ENCODE measurements at regions not wholly inside any gene's neighbourhood (a gene's known extent, or its start where the extent isn't known, plus 50 kb on each side); places are given as distances from the start of the nearest gene placed in this dataset.

GRCh38 chr16:85495823-85496538 is 117.1 kb upstream of the GSE1 start:
- TF ChIP-seq EP300 (conservative IDR thresholded peaks at IDR 0.05; ENCODE audit: poor library complexity, severe bottlenecking) (no peak), EZH2 (IDR thresholded peaks at IDR 0.05; ENCODE audit: borderline replicate concordance, insufficient read depth, low read length, poor library complexity, severe bottlenecking) (no peak), REST (IDR thresholded peaks at IDR 0.05; ENCODE audit: borderline replicate concordance) (no peak), POLR2AphosphoS5 (IDR thresholded peaks at IDR 0.05) (no peak), CTCF (IDR thresholded peaks at IDR 0.05; ENCODE audit: poor library complexity, severe bottlenecking) (no peak), RAD21 (conservative IDR thresholded peaks at IDR 0.05) (no peak), TAF1 (IDR thresholded peaks at IDR 0.05; ENCODE audit: low read depth) (no peak), MXI1 (conservative IDR thresholded peaks at IDR 0.05; ENCODE audit: poor library complexity, severe bottlenecking) (no peak), SMC3 (conservative IDR thresholded peaks at IDR 0.05; ENCODE audit: poor library complexity) (no peak)
- no peaks in the 10 kb centered on the region for H4K20me1 ChIP-seq (ENCODE audit: insufficient read depth)

DNA sequence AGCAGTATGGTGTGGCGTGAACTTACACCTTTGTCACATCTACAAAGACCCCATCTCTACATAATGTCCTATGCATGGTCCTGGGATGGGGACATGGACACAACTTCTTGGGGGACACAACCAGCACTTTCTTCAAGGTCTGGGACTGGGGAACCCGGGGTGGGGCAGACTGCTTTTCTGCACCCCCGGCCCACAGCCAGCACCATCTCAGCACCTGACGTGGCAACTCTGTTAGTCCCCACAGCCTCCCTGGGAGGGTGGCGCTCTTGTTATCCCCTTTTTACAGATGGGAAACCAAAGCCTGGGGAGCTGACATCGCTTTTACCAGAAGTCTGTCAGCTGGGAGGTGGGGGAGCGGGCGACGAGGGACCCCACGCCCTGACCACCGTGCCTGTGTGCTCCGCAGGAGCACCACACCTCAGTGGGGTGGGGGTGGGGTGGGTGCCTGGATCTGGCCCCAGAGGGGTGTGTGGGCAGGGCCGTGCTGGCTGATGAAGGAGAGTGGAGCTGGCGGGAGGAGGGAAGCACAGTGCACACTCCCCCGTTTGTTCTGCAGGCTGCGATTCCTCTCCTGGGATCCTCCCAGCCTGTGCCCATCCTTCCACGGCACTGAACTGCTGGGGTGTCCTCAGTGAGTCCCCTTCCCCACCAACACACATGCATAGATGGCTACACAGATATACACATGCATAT is 115.4 kb upstream of the GSE1 start:
- Histone ChIP-seq H4K20me1 (ENCODE audit: insufficient read depth) (no peaks in the 10 kb centered on the region), H3K4me2 (ENCODE audit: low read length) (no peak overlapping the region)

More at GRCh38 chr16:85495823-85496538, 117.1 kb upstream of the GSE1 start:
- H3K27ac ChIP-seq (ENCODE audit: low read length), result no peak overlapping the region
- no peaks in the 10 kb centered on the region for H3F3A ChIP-seq (ENCODE audit: insufficient read depth, low read length, poor library complexity, severe bottlenecking)
- no peaks in the 10 kb centered on the region for H3K36me3 ChIP-seq (ENCODE audit: insufficient read depth, low read length)
- no peaks in the 10 kb centered on the region for H3K79me2 ChIP-seq (replicated peaks; ENCODE audit: insufficient read depth, low read length)
- H3K4me3 ChIP-seq (ENCODE audit: low read length), result no peak overlapping the region
- H3K4me2 ChIP-seq (ENCODE audit: low read length), result no peak overlapping the region
- no peak overlapping the region for H2AFZ ChIP-seq (ENCODE audit: low read depth, low read length)
- no peaks in the 10 kb centered on the region for H3K9me3 ChIP-seq (ENCODE audit: low read length)
- no peak overlapping the region for H3K9ac ChIP-seq (ENCODE audit: low read length)
- H3K9me2 ChIP-seq (ENCODE audit: insufficient read depth, low read length), result no peaks in the 10 kb centered on the region
- H3K27me3 ChIP-seq (ENCODE audit: insufficient read depth, low read depth, low read length), result no peaks in the 10 kb centered on the region

More for the DNA sequence above, 115.4 kb upstream of the GSE1 start:
- Histone ChIP-seq H3K4me3 (ENCODE audit: low read length) (no peak overlapping the region), H3K9me2 (ENCODE audit: insufficient read depth, low read length) (no peaks in the 10 kb centered on the region), H3K79me2 (replicated peaks; ENCODE audit: insufficient read depth, low read length) (no peaks in the 10 kb centered on the region), H3K36me3 (ENCODE audit: insufficient read depth, low read length) (no peaks in the 10 kb centered on the region), H3F3A (ENCODE audit: insufficient read depth, low read length, poor library complexity, severe bottlenecking) (no peaks in the 10 kb centered on the region), H3K27ac (ENCODE audit: low read length) (no peak overlapping the region), H3K9me3 (ENCODE audit: low read length) (no peaks in the 10 kb centered on the region), H2AFZ (ENCODE audit: low read depth, low read length) (no peak overlapping the region), H3K9ac (ENCODE audit: low read length) (no peak overlapping the region), H3K27me3 (ENCODE audit: insufficient read depth, low read depth, low read length) (no peaks in the 10 kb centered on the region)
- no peak for TF ChIP-seq MXI1 (conservative IDR thresholded peaks at IDR 0.05; ENCODE audit: poor library complexity, severe bottlenecking)
- no peak for TF ChIP-seq TAF1 (IDR thresholded peaks at IDR 0.05; ENCODE audit: low read depth)
- no peak for TF ChIP-seq REST (IDR thresholded peaks at IDR 0.05; ENCODE audit: borderline replicate concordance)
- no peak for TF ChIP-seq POLR2AphosphoS5 (IDR thresholded peaks at IDR 0.05)
